DND-41 (cell line): ENCODE measurements at regions not wholly inside any gene's neighbourhood (a gene's known extent, or its start where the extent isn't known, plus 50 kb on each side); places are given as distances from the start of the nearest gene placed in this dataset.

Experiments used
- ATAC-seq: fragments of 200-7000 bp; cut with Tn5 transposase; 3 replicates; pipeline ENCODE4 v1.9.1; 2021; ENCODE audit warnings: low read depth; ENCODE audit not compliant: insufficient read depth
- DNase-seq: peaks from one replicate; pipeline ENCODE4 v3.0.0-alpha.2; 2020
- H2AFZ ChIP-seq: 2 replicates; pipeline ENCODE4 v1.6.0; 2012; ENCODE audit warnings: low read depth, low read length
- H3K27ac ChIP-seq: 2 replicates; pipeline ENCODE4 v1.5.1; 2012; ENCODE audit warnings: low read length, inconsistent platforms
- H3K27me3 ChIP-seq: fragments of 200-600 bp; sonication (generic); 2 replicates; pipeline ENCODE4 v1.6.0; 2012; ENCODE audit warnings: low read length, mild to moderate bottlenecking, inconsistent platforms; ENCODE audit not compliant: insufficient read depth, poor library complexity
- H3K36me3 ChIP-seq: 2 replicates; pipeline ENCODE4 v1.5.1; 2012; ENCODE audit warnings: low read length, inconsistent platforms; ENCODE audit not compliant: insufficient read depth
- H3K4me1 ChIP-seq: 2 replicates; pipeline ENCODE4 v1.5.1; 2012; ENCODE audit warnings: mild to moderate bottlenecking, low read length; ENCODE audit not compliant: insufficient read depth
- H3K4me2 ChIP-seq: 2 replicates; pipeline ENCODE4 v1.6.0; 2012; ENCODE audit warnings: mild to moderate bottlenecking, moderate library complexity, low read length, inconsistent platforms; ENCODE audit not compliant: insufficient read depth
- H3K4me3 ChIP-seq, 2 experiments: fragments of 200-600 bp in 1 of 2; shearing (Covaris generic) in 1 of 2; 2 replicates each; pipeline ENCODE4 v1.5.1; 2012 to 2016; ENCODE audit warnings: inconsistent platforms in 2 of 2, low read length in 2 of 2, mild to moderate bottlenecking in 2 of 2, low read depth in 1 of 2, moderate library complexity in 1 of 2
- H3K79me2 ChIP-seq: 2 replicates; pipeline ENCODE4 v1.6.0; 2012; ENCODE audit warnings: low read length, inconsistent platforms; ENCODE audit not compliant: insufficient read depth
- H3K9ac ChIP-seq: 2 replicates; pipeline ENCODE4 v1.6.0; 2012; ENCODE audit warnings: low read depth, mild to moderate bottlenecking, inconsistent platforms, low read length, moderate library complexity
- H3K9me3 ChIP-seq: 2 replicates; pipeline ENCODE4 v1.5.1; 2012; ENCODE audit warnings: low read length, moderate library complexity, mild to moderate bottlenecking, inconsistent platforms; ENCODE audit not compliant: insufficient read depth, severe bottlenecking
- H4K20me1 ChIP-seq: 2 replicates; pipeline ENCODE4 v1.6.0; 2012; ENCODE audit warnings: low read length; ENCODE audit not compliant: insufficient read depth
- CTCF ChIP-seq: IDR thresholded peaks from 2 replicates; pipeline ENCODE4 v1.5.1; 2012; ENCODE audit warnings: borderline replicate concordance, low read length, moderate library complexity, mild to moderate bottlenecking; ENCODE audit not compliant: poor library complexity, severe bottlenecking; ENCODE audit errors: extremely low read depth
- EZH2 ChIP-seq: IDR thresholded peaks from 3 replicates; pipeline ENCODE4 v1.6.1; 2012; ENCODE audit warnings: borderline replicate concordance, low read depth, mild to moderate bottlenecking, moderate library complexity, low read length, inconsistent platforms; ENCODE audit not compliant: severe bottlenecking

GRCh38 chr6:126091466-126091865 is 105.1 kb downstream of the TRMT11 start:
- Histone ChIP-seq H4K20me1 (no peaks in the 10 kb centered on the region), H3K36me3 (no peaks in the 10 kb centered on the region), H3K9ac (no peak overlapping the region), H3K4me1 (no peaks in the 10 kb centered on the region), H3K27me3 (no peaks in the 10 kb centered on the region), H3K4me2 (no peak overlapping the region), H3K79me2 (no peaks in the 10 kb centered on the region), H3K27ac (no peak overlapping the region), H2AFZ (no peak overlapping the region), H3K9me3 (no peaks in the 10 kb centered on the region), H3K4me3 (no peak overlapping the region)
- TF ChIP-seq EZH2 (no peak), CTCF (no peak)
- no peak for ATAC-seq
- DNase-seq = no peak

- no peak for DNase-seq
- Histone ChIP-seq H3K4me2 (no peak overlapping the region), H4K20me1 (no peaks in the 10 kb centered on the region), H3K4me3 (no peak overlapping the region), H3K9ac (no peak overlapping the region), H3K27ac (no peak overlapping the region), H2AFZ (no peak overlapping the region), H3K9me3 (no peaks in the 10 kb centered on the region), H3K4me1 (no peaks in the 10 kb centered on the region), H3K36me3 (no peaks in the 10 kb centered on the region), H3K27me3 (no peaks in the 10 kb centered on the region), H3K79me2 (no peaks in the 10 kb centered on the region)
- no peak for ATAC-seq
- TF ChIP-seq EZH2 (no peak), CTCF (no peak)
These were observed 106.8 kb downstream of the TRMT11 start for GRCh38 chr6:126093108-126093507.

- H3K4me3 ChIP-seq = no peak overlapping the region
- H4K20me1 ChIP-seq = no peaks in the 10 kb centered on the region
- no peak overlapping the region for H3K9ac ChIP-seq
- H3K27ac ChIP-seq = no peak overlapping the region
- DNase-seq (no peak), ATAC-seq (no peak)
- no peaks in the 10 kb centered on the region for H3K9me3 ChIP-seq
- H3K27me3 ChIP-seq = no peaks in the 10 kb centered on the region
- H3K4me1 ChIP-seq = no peaks in the 10 kb centered on the region
- H3K79me2 ChIP-seq = no peaks in the 10 kb centered on the region
- H3K36me3 ChIP-seq = no peaks in the 10 kb centered on the region
- H3K4me2 ChIP-seq = no peak overlapping the region
- no peak overlapping the region for H2AFZ ChIP-seq
- TF ChIP-seq EZH2 (no peak), CTCF (no peak)
These were observed 108.1 kb downstream of the TRMT11 start for GRCh38 chr6:126094411-126094810.

GRCh38 chr6:126100386-126100785 is 114.0 kb downstream of the TRMT11 start:
- H3K4me2 ChIP-seq = no peak overlapping the region
- no peaks in the 10 kb centered on the region for H4K20me1 ChIP-seq
- H3K4me1 ChIP-seq = no peaks in the 10 kb centered on the region
- H2AFZ ChIP-seq = no peak overlapping the region
- no peak for ATAC-seq
- no peak for DNase-seq
- no peak overlapping the region for H3K27ac ChIP-seq
- H3K79me2 ChIP-seq = no peaks in the 10 kb centered on the region
- H3K36me3 ChIP-seq = no peaks in the 10 kb centered on the region
- H3K9ac ChIP-seq = no peak overlapping the region
- TF ChIP-seq EZH2 = no peak
- no peak for TF ChIP-seq CTCF
- H3K4me3 ChIP-seq = no peak overlapping the region
- no peaks in the 10 kb centered on the region for H3K27me3 ChIP-seq
- H3K9me3 ChIP-seq = no peaks in the 10 kb centered on the region
